Prostate gland (tissue), 2 donors: ENCODE measurements at regions not wholly inside any gene's neighbourhood (a gene's known extent, or its start where the extent isn't known, plus 50 kb on each side); places are given as distances from the start of the nearest gene placed in this dataset.

ENCODE experiments used
- POLR2A ChIP-seq: fragments of 450-650 bp; IDR thresholded peaks from one replicate; pipeline ENCODE4 v1.6.1; 2016; ENCODE audit warnings: antibody characterized with exemption, mild to moderate bottlenecking
- POLR2AphosphoS5 ChIP-seq: sonication (generic); formaldehyde crosslinking; IDR thresholded peaks from one replicate; pipeline ENCODE4 v1.6.1; 2017; ENCODE audit warnings: antibody characterized with exemption
- TF ChIP-seq, protein P1 (sequence below), 4 experiments: fragments of 200-600 bp in 2 of 4; fragments of 450-650 bp in 2 of 4; sonication (generic) in 2 of 4; IDR thresholded peaks; 1 replicate in 3 of 4; 2 replicates in 1 of 4; pipeline ENCODE4 v1.5.1; 2016 to 2019; ENCODE audit warnings: antibody characterized with exemption in 4 of 4, mild to moderate bottlenecking in 2 of 4, moderate library complexity in 2 of 4

GRCh38 chrX:98141466-98141865 lies 1257.8 kb downstream of the RPA4 start:
- TF ChIP-seq, protein P1, sequence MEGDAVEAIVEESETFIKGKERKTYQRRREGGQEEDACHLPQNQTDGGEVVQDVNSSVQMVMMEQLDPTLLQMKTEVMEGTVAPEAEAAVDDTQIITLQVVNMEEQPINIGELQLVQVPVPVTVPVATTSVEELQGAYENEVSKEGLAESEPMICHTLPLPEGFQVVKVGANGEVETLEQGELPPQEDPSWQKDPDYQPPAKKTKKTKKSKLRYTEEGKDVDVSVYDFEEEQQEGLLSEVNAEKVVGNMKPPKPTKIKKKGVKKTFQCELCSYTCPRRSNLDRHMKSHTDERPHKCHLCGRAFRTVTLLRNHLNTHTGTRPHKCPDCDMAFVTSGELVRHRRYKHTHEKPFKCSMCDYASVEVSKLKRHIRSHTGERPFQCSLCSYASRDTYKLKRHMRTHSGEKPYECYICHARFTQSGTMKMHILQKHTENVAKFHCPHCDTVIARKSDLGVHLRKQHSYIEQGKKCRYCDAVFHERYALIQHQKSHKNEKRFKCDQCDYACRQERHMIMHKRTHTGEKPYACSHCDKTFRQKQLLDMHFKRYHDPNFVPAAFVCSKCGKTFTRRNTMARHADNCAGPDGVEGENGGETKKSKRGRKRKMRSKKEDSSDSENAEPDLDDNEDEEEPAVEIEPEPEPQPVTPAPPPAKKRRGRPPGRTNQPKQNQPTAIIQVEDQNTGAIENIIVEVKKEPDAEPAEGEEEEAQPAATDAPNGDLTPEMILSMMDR (IDR thresholded peaks at IDR 0.05): no peak
- TF ChIP-seq POLR2A (no peak), POLR2AphosphoS5 (no peak)
